IMR-90 (cell line): ENCODE measurements at regions not wholly inside any gene's neighbourhood (a gene's known extent, or its start where the extent isn't known, plus 50 kb on each side); places are given as distances from the start of the nearest gene placed in this dataset.

ENCODE experiments used
- ATAC-seq: fragments of 200-7000 bp; cut with Tn5 transposase; 2 replicates; pipeline ENCODE4 v1.9.1; 2020; ENCODE audit warnings: low read depth, mild to moderate bottlenecking, moderate library complexity
- BruUV-seq: library from RNA; stranded (reverse); fragments of 400-500 nt; replicated peaks from 2 replicates; lab custom pipeline; 2021; lab: Mats Ljungman, UMichigan
- CTCF ChIA-PET: fragments of 300-600 bp; formaldehyde crosslinking; extraction: SDS; loops from one replicate; lab custom pipeline; 2021; ENCODE audit warnings: antibody characterized with exemption; lab: Yijun Ruan, JAX
- POLR2A ChIA-PET: fragments of 300-600 bp; sonication (Branson Sonifier 250); formaldehyde crosslinking; loops from one replicate; lab custom pipeline; 2022; ENCODE audit warnings: antibody characterized with exemption; ENCODE audit not compliant: unreplicated experiment; lab: Charles Lee
- DNase-seq: peaks from one replicate; pipeline ENCODE4 v3.0.0; 2013
- H2AFZ ChIP-seq: replicated peaks from 2 replicates; pipeline ENCODE3; 2013; ENCODE audit warnings: low read length, mild to moderate bottlenecking; ENCODE audit not compliant: poor library complexity
- H2AK5ac ChIP-seq: 2 replicates; pipeline ENCODE4 v1.6.1; 2013; ENCODE audit warnings: low read depth, low read length, inconsistent platforms
- H2AK9ac ChIP-seq: replicated peaks from 2 replicates; pipeline ENCODE3; 2013; ENCODE audit warnings: mild to moderate bottlenecking, low read depth, low read length, moderate library complexity; ENCODE audit not compliant: poor library complexity
- H2BK120ac ChIP-seq: 2 replicates; pipeline ENCODE4 v1.6.1; 2013; ENCODE audit warnings: low read depth, low read length, inconsistent platforms
- H2BK15ac ChIP-seq: 3 replicates; pipeline ENCODE4 v1.6.1; 2013; ENCODE audit warnings: low read depth, low read length, inconsistent platforms
- H2BK20ac ChIP-seq: 2 replicates; pipeline ENCODE4 v1.6.1; 2013; ENCODE audit warnings: low read depth, mild to moderate bottlenecking, inconsistent platforms, low read length, moderate library complexity
- H2BK5ac ChIP-seq: 2 replicates; pipeline ENCODE4 v1.6.1; 2013; ENCODE audit warnings: mild to moderate bottlenecking, low read depth, low read length, inconsistent platforms; ENCODE audit not compliant: poor library complexity, severe bottlenecking
- H3K14ac ChIP-seq: replicated peaks from 2 replicates; pipeline ENCODE4 v1.6.1; 2013; ENCODE audit warnings: low read depth, low read length, inconsistent platforms
- H3K18ac ChIP-seq: 2 replicates; pipeline ENCODE4 v1.6.1; 2013; ENCODE audit warnings: low read depth, low read length, control low read depth
- H3K23ac ChIP-seq: 2 replicates; pipeline ENCODE4 v1.6.1; 2013; ENCODE audit warnings: low read depth, low read length, inconsistent platforms
- H3K27ac ChIP-seq: 2 replicates; pipeline ENCODE4 v1.5.1; 2013; ENCODE audit warnings: mild to moderate bottlenecking, control low read depth, low read length; ENCODE audit not compliant: insufficient read depth
- H3K27me3 ChIP-seq: 2 replicates; pipeline ENCODE4 v1.6.1; 2013; ENCODE audit warnings: low read length; ENCODE audit not compliant: control insufficient read depth, insufficient read depth
- H3K36me3 ChIP-seq: 2 replicates; pipeline ENCODE4 v1.6.1; 2013; ENCODE audit warnings: low read length, mixed read lengths; ENCODE audit not compliant: control insufficient read depth, insufficient read depth
- H3K4ac ChIP-seq: 2 replicates; pipeline ENCODE4 v1.6.1; 2013; ENCODE audit warnings: low read depth, low read length, inconsistent platforms
- H3K4me1 ChIP-seq: 2 replicates; pipeline ENCODE4 v1.6.1; 2013; ENCODE audit warnings: low read length, mixed read lengths; ENCODE audit not compliant: control insufficient read depth, insufficient read depth
- H3K4me2 ChIP-seq: 2 replicates; pipeline ENCODE4 v1.6.1; 2013; ENCODE audit warnings: low read depth, mild to moderate bottlenecking, control low read depth, low read length, moderate library complexity
- H3K4me3 ChIP-seq: 2 replicates; pipeline ENCODE4 v1.5.1; 2013; ENCODE audit warnings: low read depth, mild to moderate bottlenecking, control low read depth, low read length, moderate library complexity; ENCODE audit not compliant: insufficient read depth
- H3K56ac ChIP-seq: 2 replicates; pipeline ENCODE4 v1.6.1; 2013; ENCODE audit warnings: low read length, inconsistent platforms; ENCODE audit not compliant: insufficient read depth; ENCODE audit errors: extremely low read depth
- H3K79me1 ChIP-seq, 2 experiments: 2 replicates each; pipeline ENCODE4 v1.6.1; 2013; ENCODE audit warnings: low read length in 2 of 2, inconsistent platforms in 1 of 2, low read depth in 1 of 2
- H3K9ac ChIP-seq: 2 replicates; pipeline ENCODE4 v1.6.1; 2013; ENCODE audit warnings: low read depth, low read length, control low read depth
- H3K9me1 ChIP-seq: 2 replicates; pipeline ENCODE4 v1.6.1; 2013; ENCODE audit warnings: low read length, inconsistent platforms; ENCODE audit not compliant: insufficient read depth
- H3K9me3 ChIP-seq: 2 replicates; pipeline ENCODE4 v1.6.1; 2013; ENCODE audit warnings: low read length; ENCODE audit not compliant: control insufficient read depth, insufficient read depth
- H4K20me1 ChIP-seq: 2 replicates; pipeline ENCODE4 v1.6.1; 2013; ENCODE audit warnings: low read length, inconsistent platforms; ENCODE audit not compliant: insufficient read depth
- H4K5ac ChIP-seq: 2 replicates; pipeline ENCODE4 v1.6.1; 2013; ENCODE audit warnings: mild to moderate bottlenecking, low read depth, low read length, control low read depth
- H4K8ac ChIP-seq, 2 experiments: 2 replicates each; pipeline ENCODE4 v1.6.1; 2013; ENCODE audit warnings: low read depth in 2 of 2, low read length in 2 of 2, control low read depth in 1 of 2, inconsistent platforms in 1 of 2
- H4K91ac ChIP-seq: 2 replicates; pipeline ENCODE4 v1.6.1; 2013; ENCODE audit warnings: low read depth, low read length, inconsistent platforms; ENCODE audit not compliant: insufficient read depth
- BHLHE40 ChIP-seq: fragments of 150-350 bp; IDR thresholded peaks from 2 replicates; pipeline ENCODE4 v1.6.1; 2016; ENCODE audit warnings: mild to moderate bottlenecking, low read depth, low read length
- MAZ ChIP-seq: IDR thresholded peaks from 2 replicates; pipeline ENCODE4 v1.6.1; 2012; ENCODE audit warnings: low read depth, mild to moderate bottlenecking, low read length, improper control_type of control experiment, moderate library complexity, borderline replicate concordance
- RAD21 ChIP-seq: IDR thresholded peaks from 2 replicates; pipeline ENCODE4 v1.6.1; 2012; ENCODE audit warnings: low read length, improper control_type of control experiment
- RFX5 ChIP-seq: IDR thresholded peaks from 2 replicates; pipeline ENCODE4 v1.8.0; 2012; ENCODE audit warnings: low read depth, mild to moderate bottlenecking, low read length, moderate library complexity
- WGBS, 2 experiments: methylation state at CpG; one replicate each; pipeline versions ENCODE4 v1.1.5 to v1.1.7; 2013; ENCODE audit warnings: missing lambda C conversion rate in 2 of 2; ENCODE audit not compliant: insufficient read length in 1 of 2; ENCODE audit errors: extremely low coverage in 2 of 2; 5-methylcytosine and 5-hydroxymethylcytosine counted together
- dilution Hi-C: fragments of 300-500 bp; cut with HindIII; formaldehyde crosslinking; loops from one replicate; pipeline ENCODE4 v1.14.3; 2018; ENCODE audit warnings: low sequenced_read_pairs; ENCODE audit not compliant: unreplicated experiment
- in situ Hi-C: fragments of 300-500 bp; cut with MboI; formaldehyde crosslinking; loops from 3 replicates; pipeline ENCODE4 v1.14.3; 2019; ENCODE audit warnings: low sequenced_read_pairs, inconsistent platforms, mixed read lengths
- intact Hi-C: fragments of 100-400 bp; cut with micrococcal nuclease; formaldehyde crosslinking; loops from 2 replicates; pipeline ENCODE4 v1.10.0; 2022
- TF ChIP-seq, protein P1 (sequence below): conservative IDR thresholded peaks from 2 replicates; pipeline ENCODE4 v1.5.1; 2012; ENCODE audit warnings: mild to moderate bottlenecking, low read depth, low read length, improper control_type of control experiment

DNA sequence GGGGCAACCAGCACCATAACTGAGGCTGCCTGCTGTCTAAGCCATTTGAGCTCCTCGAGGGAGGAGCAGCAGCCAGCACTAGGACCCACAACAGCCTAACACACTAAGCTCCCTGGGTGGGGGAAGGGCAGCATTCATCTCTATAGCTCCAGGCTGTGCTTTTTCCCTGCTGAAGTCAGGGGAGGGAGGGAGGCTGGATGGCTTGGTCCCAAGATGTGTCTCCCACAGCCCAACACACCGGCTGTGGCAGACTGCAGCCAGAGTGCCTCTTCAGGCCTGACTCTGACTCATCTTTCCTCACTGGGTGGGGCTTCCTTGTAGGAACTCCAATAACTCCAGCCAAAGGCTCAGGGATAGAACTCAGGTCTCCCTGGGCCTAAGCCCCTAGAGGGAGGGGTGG is 296.3 kb downstream of the PRDM2 start:
- no peak overlapping the region for H3K4me3 ChIP-seq
- H2BK5ac ChIP-seq, result no peak overlapping the region
- no peaks in the 10 kb centered on the region for H3K9me1 ChIP-seq
- H2BK20ac ChIP-seq, result no peak overlapping the region
- no peak overlapping the region for H4K91ac ChIP-seq
- TF ChIP-seq BHLHE40 (no peak), MAZ (no peak), RAD21 (no peak), RFX5 (no peak)
- TF ChIP-seq, protein P1, sequence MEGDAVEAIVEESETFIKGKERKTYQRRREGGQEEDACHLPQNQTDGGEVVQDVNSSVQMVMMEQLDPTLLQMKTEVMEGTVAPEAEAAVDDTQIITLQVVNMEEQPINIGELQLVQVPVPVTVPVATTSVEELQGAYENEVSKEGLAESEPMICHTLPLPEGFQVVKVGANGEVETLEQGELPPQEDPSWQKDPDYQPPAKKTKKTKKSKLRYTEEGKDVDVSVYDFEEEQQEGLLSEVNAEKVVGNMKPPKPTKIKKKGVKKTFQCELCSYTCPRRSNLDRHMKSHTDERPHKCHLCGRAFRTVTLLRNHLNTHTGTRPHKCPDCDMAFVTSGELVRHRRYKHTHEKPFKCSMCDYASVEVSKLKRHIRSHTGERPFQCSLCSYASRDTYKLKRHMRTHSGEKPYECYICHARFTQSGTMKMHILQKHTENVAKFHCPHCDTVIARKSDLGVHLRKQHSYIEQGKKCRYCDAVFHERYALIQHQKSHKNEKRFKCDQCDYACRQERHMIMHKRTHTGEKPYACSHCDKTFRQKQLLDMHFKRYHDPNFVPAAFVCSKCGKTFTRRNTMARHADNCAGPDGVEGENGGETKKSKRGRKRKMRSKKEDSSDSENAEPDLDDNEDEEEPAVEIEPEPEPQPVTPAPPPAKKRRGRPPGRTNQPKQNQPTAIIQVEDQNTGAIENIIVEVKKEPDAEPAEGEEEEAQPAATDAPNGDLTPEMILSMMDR, result no peak
- ChIA-PET CTCF (no interaction called here), POLR2A (no interaction called here)
- no peak overlapping the region for H4K5ac ChIP-seq
- H2BK120ac ChIP-seq, result no peak overlapping the region
- no CpG with 5 or more reads among the region's 2 CpGs for WGBS, 2 experiments
- ATAC-seq (no peak), DNase-seq (no peak)
- no peak overlapping the region for H4K8ac ChIP-seq
- H3K27me3 ChIP-seq, result no peaks in the 10 kb centered on the region
- no TSS peak for BruUV-seq
- H2BK15ac ChIP-seq, result no peak overlapping the region
- no peaks in the 10 kb centered on the region for H3K36me3 ChIP-seq
- intact Hi-C loops (no loop called here), dilution Hi-C loops (no loop called here), in situ Hi-C loops (no loop called here)
- no peak overlapping the region for H2AFZ ChIP-seq
- H4K20me1 ChIP-seq, result no peaks in the 10 kb centered on the region
- H3K79me1 ChIP-seq, result no peaks in the 10 kb centered on the region
- no peak overlapping the region for H3K14ac ChIP-seq
- H3K18ac ChIP-seq, result no peak overlapping the region
- H3K4ac ChIP-seq, result no peak overlapping the region
- H3K9ac ChIP-seq, result no peak overlapping the region
- no peak overlapping the region for H3K23ac ChIP-seq
- H3K4me2 ChIP-seq, result no peak overlapping the region
- no peak overlapping the region for H3K27ac ChIP-seq
- no peak overlapping the region for H2AK9ac ChIP-seq
- H3K56ac ChIP-seq, result no peak overlapping the region
- H3K4me1 ChIP-seq, result no peaks in the 10 kb centered on the region
- no peak overlapping the region for H2AK5ac ChIP-seq
- H3K9me3 ChIP-seq, result peaks cover 12% of the 10 kb centered on the region; the same call in 1 of the 2 replicates
